ENCODE measurements at regions not wholly inside any gene's neighbourhood (a gene's known extent, or its start where the extent isn't known, plus 50 kb on each side); places are given as distances from the start of the nearest gene placed in this dataset.

- TF ChIP-seq, protein P1, sequence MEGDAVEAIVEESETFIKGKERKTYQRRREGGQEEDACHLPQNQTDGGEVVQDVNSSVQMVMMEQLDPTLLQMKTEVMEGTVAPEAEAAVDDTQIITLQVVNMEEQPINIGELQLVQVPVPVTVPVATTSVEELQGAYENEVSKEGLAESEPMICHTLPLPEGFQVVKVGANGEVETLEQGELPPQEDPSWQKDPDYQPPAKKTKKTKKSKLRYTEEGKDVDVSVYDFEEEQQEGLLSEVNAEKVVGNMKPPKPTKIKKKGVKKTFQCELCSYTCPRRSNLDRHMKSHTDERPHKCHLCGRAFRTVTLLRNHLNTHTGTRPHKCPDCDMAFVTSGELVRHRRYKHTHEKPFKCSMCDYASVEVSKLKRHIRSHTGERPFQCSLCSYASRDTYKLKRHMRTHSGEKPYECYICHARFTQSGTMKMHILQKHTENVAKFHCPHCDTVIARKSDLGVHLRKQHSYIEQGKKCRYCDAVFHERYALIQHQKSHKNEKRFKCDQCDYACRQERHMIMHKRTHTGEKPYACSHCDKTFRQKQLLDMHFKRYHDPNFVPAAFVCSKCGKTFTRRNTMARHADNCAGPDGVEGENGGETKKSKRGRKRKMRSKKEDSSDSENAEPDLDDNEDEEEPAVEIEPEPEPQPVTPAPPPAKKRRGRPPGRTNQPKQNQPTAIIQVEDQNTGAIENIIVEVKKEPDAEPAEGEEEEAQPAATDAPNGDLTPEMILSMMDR (IDR thresholded peaks at IDR 0.05 in 8 of 11, conservative IDR thresholded peaks at IDR 0.05 in 3 of 11): no peak
- TF ChIP-seq POLR2AphosphoS5 (IDR thresholded peaks at IDR 0.05) (no peak), POLR2A (IDR thresholded peaks at IDR 0.05) (no peak)
These were observed 62.5 kb upstream of the TMEM170B start for GRCh38 chr6:11475016-11475415.
